Rectal smooth muscle tissue (tissue), 1 donor: ENCODE measurements at regions not wholly inside any gene's neighbourhood (a gene's known extent, or its start where the extent isn't known, plus 50 kb on each side); places are given as distances from the start of the nearest gene placed in this dataset.
"Not testable (repeated sequence)": the region's sequence is repeated elsewhere in the genome, so short reads cannot be mapped to it uniquely, and the experiment has no call there.

Source experiments
- H3K27ac ChIP-seq: one replicate; pipeline ENCODE4 v1.7.0; 2013; ENCODE audit warnings: low read depth, low read length, inconsistent platforms
- H3K27me3 ChIP-seq: one replicate; pipeline ENCODE4 v1.7.0; 2013; ENCODE audit warnings: low read length; ENCODE audit not compliant: control insufficient read depth, insufficient read depth
- H3K36me3 ChIP-seq: one replicate; pipeline ENCODE4 v1.7.0; 2013; ENCODE audit warnings: low read length; ENCODE audit not compliant: control insufficient read depth, insufficient read depth
- H3K4me1 ChIP-seq: one replicate; pipeline ENCODE4 v1.7.0; 2013; ENCODE audit warnings: low read length; ENCODE audit not compliant: control insufficient read depth, insufficient read depth
- H3K4me3 ChIP-seq: one replicate; pipeline ENCODE4 v1.7.0; 2013; ENCODE audit warnings: low read length
- H3K9ac ChIP-seq: one replicate; pipeline ENCODE4 v1.7.0; 2013; ENCODE audit warnings: low read length

DNA sequence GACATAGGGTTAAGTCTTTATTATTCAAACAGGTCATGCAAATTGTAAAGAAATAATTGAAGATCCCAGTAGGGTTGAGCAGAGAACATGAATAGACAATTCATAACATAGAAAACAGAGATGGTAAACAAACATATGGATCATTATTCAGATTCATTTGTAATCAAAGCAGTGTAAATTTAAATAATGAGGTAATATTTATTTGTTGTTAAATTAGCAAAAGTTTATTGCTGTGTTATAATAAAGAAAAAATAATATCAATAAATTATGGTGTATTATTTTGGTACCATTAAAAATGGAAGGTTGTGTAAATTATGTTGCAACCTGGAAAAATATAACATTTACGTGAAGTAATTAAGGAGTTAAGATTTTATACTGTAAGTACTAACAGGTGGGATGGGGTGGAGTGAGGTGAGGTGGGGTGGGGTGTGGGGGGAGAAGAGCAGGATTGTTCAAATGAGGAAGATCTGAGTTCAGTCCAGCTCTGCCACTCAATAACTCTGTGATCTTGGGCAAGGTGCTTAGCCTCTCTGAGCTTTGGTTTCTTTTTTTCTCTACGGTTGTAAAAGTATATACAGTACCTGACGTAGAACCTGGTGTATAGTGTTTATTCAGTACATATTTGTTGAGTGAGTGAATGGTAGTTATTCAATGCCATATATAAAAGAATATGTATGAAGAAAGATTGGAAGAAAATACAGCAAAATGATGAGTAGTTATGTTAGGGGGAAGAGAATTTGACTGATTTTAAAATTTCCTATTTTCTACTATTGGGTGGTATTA is 140.3 kb upstream of the KIF26B start:
- no peak overlapping the region for H3K9ac ChIP-seq
- no peak overlapping the region for H3K4me3 ChIP-seq
- H3K27me3 ChIP-seq, result no peaks in the 10 kb centered on the region
- H3K27ac ChIP-seq, result no peak overlapping the region
- H3K36me3 ChIP-seq, result no peaks in the 10 kb centered on the region
- H3K4me1 ChIP-seq, result no peaks in the 10 kb centered on the region

DNA sequence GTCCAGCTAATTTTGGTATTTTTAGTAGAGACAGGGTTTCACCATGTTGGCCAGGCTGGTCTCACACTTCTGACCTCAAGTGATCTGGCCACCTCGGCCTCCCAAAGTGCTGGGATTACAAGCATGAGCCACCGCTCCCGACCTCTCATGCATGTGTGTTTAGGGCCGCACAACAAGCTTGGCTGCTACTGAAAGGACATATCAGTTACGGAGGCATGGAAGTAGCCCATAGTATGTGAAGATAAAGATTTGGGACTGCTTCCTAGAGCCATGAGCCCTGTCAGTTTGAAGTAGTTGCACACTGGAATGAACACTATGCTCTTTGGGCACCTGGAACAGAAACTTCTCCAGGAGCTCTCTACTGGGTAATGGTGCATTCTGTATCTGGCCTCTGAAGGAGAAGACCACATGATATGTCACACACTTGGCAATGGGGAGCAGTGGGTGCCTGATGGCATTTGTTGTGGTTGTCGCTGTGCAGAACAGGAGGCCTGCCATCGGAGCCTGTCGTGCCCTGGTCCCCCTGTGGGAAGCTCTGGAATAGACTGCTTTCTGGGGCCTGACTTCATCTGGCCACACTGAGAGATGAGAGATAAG is 144.7 kb upstream of the KIF26B start:
- Histone ChIP-seq H3K4me1 (no peaks in the 10 kb centered on the region), H3K27me3 (no peaks in the 10 kb centered on the region), H3K36me3 (no peaks in the 10 kb centered on the region), H3K4me3 (no peak overlapping the region), H3K27ac (no peak overlapping the region), H3K9ac (no peak overlapping the region)

DNA sequence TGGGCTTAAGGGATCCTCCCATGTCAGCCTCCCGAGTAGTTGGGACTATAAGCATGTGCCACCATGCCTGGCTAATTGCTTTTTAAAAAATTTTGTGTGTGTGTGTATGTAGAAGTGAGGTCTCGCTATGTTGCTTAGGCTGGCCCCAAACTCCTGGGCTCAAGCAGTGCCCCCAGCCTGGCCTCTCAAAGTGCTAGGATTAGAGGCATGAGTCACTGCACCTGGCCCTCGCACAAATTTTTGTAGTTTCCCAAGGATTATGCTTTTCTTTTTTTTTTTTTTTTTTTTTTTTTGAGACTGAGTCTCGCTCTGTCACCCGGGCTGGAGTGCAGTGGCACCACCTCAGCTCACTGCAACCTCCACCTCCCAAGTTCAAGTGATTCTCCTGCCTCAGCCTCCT is 144.4 kb upstream of the HNRNPU start:
- no peak overlapping the region for H3K9ac ChIP-seq
- no peaks in the 10 kb centered on the region for H3K4me1 ChIP-seq
- H3K36me3 ChIP-seq, result no peaks in the 10 kb centered on the region
- no peaks in the 10 kb centered on the region for H3K27me3 ChIP-seq
- no peak overlapping the region for H3K4me3 ChIP-seq
- no peak overlapping the region for H3K27ac ChIP-seq

DNA sequence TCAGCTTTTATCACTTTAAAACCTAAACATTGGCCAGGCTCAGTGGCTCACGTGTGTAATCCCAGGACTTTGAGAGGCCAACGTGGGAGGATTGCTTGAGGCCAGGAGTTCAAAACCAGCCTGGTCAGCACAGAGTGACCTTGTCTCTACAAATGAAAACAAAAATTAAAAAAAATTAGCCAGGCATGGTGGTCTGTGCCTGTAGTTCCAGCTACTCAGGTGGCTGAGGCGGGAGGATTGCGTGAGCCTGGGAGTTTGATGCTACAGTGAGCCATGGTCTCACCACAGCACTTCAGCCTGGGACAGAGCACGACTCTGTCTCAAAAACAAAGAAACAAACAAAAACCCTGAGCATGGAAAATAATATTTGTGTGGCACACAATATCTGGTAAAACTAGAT is 143.5 kb upstream of the HNRNPU start:
- no peaks in the 10 kb centered on the region for H3K4me1 ChIP-seq
- no peak overlapping the region for H3K9ac ChIP-seq
- H3K4me3 ChIP-seq, result no peak overlapping the region
- no peak overlapping the region for H3K27ac ChIP-seq
- H3K36me3 ChIP-seq, result no peaks in the 10 kb centered on the region
- H3K27me3 ChIP-seq, result no peaks in the 10 kb centered on the region

DNA sequence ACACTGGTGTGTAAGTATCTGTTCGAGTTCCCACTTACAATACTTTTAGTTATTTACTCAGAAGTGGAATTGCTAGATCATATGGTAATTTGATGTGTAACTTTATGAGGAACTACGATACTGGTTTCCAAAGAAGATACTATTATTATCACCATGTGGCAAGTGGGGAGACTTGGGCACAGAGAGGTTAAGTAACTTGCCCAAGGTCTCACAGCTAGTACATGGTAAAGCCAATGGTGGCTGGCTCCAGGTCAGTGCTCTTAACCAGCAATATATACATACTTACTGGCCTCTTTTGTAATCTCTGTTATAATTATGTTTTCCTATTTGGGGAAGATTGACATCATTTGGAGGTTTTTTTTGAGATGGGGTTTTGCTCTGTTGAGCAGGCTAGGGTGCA is 138.9 kb upstream of the HNRNPU start:
- Histone ChIP-seq H3K36me3 (no peaks in the 10 kb centered on the region), H3K4me1 (no peaks in the 10 kb centered on the region), H3K27me3 (no peaks in the 10 kb centered on the region), H3K4me3 (no peak overlapping the region), H3K9ac (no peak overlapping the region), H3K27ac (no peak overlapping the region)

DNA sequence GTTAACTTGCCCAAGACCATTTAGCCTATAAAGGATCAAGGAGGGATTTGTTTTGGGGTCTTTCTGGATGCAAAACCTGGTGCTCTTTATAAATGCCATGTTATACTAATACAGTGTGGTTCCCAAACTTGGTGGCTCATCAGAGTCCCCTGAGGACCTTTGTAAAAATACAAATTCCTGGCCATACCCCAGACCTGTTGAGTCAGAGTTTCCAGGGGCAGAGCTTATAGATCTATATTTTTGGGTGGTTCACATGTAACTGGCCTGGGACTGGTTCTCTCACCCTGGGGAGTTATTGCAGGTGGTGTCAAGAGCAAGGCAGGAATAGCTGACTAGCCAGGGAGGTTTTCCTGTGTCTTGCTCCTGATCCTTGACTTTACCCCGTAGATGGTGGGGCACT is 136.9 kb upstream of the HNRNPU start:
- Histone ChIP-seq H3K4me1 (no peaks in the 10 kb centered on the region), H3K9ac (no peak overlapping the region), H3K4me3 (no peak overlapping the region), H3K36me3 (no peaks in the 10 kb centered on the region), H3K27me3 (no peaks in the 10 kb centered on the region), H3K27ac (no peak overlapping the region)

DNA sequence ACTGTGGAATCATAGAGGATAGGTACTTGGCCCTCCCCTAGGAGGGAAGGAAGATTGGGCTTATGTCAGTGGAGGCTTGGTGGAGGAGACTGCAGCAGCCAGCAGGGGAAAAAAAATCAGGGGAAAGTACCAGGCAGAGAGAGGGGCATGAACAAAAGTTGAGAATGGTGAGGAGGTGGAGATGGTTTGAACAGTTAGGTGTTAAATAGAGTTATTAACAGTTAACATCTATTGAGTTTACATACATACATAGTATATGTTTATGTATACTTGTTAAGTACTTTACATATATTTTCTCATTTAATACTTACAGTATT is 136.5 kb upstream of the HNRNPU start:
- no peak overlapping the region for H3K4me3 ChIP-seq
- H3K27ac ChIP-seq, result no peak overlapping the region
- no peaks in the 10 kb centered on the region for H3K27me3 ChIP-seq
- H3K4me1 ChIP-seq, result no peaks in the 10 kb centered on the region
- no peaks in the 10 kb centered on the region for H3K36me3 ChIP-seq
- no peak overlapping the region for H3K9ac ChIP-seq

DNA sequence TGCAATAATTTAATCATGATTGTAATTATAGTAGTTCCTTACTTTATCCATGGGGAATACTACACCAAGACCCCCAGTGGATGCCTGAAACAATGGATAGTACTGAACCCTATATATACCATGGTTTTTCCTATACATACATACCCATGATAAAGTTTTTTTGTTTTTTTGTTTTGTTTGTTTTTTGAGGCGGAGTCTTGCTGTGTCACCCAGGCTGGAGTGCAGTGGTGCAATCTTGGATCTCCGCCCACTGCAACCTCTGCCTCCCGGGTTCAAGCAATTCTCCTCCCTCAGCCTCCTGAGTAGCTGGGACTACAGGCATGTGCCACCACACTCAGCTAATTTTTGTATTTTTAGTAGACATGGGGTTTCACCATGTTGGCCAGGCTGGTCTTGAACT is 135.3 kb upstream of the HNRNPU start:
- not testable (repeated sequence) for H3K27me3 ChIP-seq, H3K4me1 ChIP-seq, H3K36me3 ChIP-seq, H3K4me3 ChIP-seq, H3K9ac ChIP-seq, H3K27ac ChIP-seq

DNA sequence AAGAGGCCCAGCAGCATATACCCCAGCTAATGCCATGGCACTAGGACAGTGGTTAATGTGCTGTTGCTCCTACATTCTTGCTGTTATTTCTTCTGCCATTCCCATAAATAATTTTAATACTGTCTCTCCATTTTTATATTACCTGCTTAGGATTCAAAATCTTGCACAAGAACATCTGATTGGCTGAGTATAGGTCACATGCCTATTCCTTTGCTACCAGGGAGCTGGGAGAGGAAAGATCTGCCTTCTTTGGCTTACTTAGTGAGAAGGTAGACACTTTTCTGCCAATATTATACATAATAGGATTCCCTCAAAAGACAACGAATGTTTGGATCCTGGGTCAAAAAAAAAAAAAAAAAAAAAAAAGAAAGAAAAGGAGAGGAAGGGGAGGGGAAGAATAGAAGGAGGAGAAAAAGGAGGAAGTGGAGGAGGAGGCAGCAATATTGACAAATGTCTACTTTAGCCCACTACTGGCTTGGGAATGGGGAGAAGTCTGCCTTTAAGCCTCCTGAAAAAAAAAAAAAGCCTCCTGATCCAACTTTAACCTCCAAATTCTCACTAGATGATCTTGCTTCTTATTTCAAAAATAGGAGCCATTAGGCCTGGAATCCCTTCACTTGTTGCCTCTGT is 134.5 kb upstream of the HNRNPU start:
- Histone ChIP-seq H3K9ac (no peak overlapping the region), H3K27me3 (no peaks in the 10 kb centered on the region), H3K4me1 (no peaks in the 10 kb centered on the region), H3K36me3 (no peaks in the 10 kb centered on the region), H3K4me3 (no peak overlapping the region), H3K27ac (no peak overlapping the region)

DNA sequence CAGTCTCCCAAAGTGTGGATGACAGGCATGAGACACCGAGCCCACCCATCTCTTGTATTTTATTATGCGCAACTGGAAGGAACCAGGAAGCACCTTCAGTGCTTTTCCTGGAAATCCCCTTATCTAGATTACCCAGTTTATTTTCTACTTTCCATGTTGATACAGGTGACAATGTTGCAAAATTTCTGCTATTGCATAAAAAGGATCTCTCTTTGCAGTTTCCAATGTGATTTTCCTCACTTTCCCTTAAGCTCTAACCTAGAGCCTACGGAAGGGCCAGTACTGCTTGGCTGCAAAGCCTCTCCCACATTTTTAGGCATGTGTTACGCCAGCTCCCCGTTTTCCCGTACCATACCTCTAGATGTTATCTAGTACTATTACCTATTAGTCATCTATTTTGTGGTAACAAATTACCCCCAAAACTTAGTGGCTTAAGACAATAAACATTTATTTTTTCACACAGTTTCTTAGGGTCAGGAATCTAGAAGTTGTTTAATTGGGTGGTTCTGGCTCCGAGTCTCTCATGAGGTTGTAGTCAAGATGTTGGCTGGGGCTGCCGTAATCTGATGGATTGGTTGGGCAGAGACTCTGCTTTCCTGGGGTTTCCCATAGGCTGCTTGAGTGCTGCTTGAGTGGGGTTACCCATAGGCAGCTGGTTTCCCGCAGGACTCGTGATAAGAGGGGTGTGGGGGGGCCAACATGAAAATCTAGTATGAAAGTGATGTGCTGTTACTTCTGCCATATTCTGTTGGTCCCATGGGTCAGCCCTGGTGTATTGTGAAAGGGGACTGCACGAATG is 131.5 kb upstream of the HNRNPU start:
- Histone ChIP-seq H3K27ac (no peak overlapping the region), H3K4me1 (no peaks in the 10 kb centered on the region), H3K36me3 (no peaks in the 10 kb centered on the region), H3K4me3 (no peak overlapping the region), H3K9ac (no peak overlapping the region), H3K27me3 (no peaks in the 10 kb centered on the region)

DNA sequence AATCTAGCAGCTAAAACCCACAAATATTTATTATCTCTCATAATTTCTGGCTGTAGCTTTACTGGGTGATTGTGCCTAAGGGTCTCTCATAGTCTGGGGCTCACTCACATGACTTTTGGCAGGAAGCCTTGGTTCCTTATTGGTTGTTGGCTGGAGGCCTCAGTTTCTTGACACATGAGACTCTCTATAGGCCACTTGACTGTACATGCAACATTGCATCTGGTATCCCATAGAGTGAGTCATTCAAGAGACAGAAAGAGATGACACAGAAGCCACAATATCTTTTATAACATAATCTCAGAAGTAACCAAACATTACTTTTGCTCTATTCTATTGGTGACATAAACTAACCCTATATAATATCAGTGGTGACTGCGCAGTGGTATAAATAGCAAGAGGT is 128.5 kb upstream of the HNRNPU start:
- no peak overlapping the region for H3K4me3 ChIP-seq
- H3K36me3 ChIP-seq, result no peaks in the 10 kb centered on the region
- H3K27ac ChIP-seq, result no peak overlapping the region
- no peaks in the 10 kb centered on the region for H3K27me3 ChIP-seq
- no peaks in the 10 kb centered on the region for H3K4me1 ChIP-seq
- no peak overlapping the region for H3K9ac ChIP-seq

DNA sequence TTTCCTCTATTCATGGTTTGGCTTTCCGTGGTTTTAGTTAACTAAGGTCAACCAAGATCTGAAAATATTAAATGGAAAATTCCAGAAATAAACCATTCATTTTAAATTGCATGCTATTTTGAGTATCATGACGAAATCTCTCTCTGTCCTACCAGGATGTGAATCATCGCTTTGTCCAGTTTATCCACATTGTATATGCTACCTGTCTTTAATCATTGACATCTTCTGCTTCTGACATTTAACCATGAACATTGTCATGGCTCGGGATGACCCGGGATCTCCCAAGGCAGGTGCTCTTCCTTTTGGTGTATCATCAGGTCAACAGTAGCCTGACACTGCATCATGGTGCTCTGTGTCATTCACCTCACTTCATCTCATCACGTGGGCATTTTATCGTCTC is 125.5 kb upstream of the HNRNPU start:
- no peak overlapping the region for H3K9ac ChIP-seq
- no peak overlapping the region for H3K27ac ChIP-seq
- no peaks in the 10 kb centered on the region for H3K36me3 ChIP-seq
- no peaks in the 10 kb centered on the region for H3K27me3 ChIP-seq
- H3K4me1 ChIP-seq, result no peaks in the 10 kb centered on the region
- no peak overlapping the region for H3K4me3 ChIP-seq
